ENCODE measurements at regions not wholly inside any gene's neighbourhood (a gene's known extent, or its start where the extent isn't known, plus 50 kb on each side); places are given as distances from the start of the nearest gene placed in this dataset.

- no peak overlapping the region for H3K27ac Mint-ChIP-seq (ENCODE audit: unreplicated experiment)
- H3K4me3 Mint-ChIP-seq (ENCODE audit: unreplicated experiment) = no peak overlapping the region
- no peaks in the 10 kb centered on the region for H3K36me3 Mint-ChIP-seq (ENCODE audit: low read depth, unreplicated experiment)
- H2AFZ ChIP-seq (ENCODE audit: low read depth, low read length) = no peak overlapping the region
- H3K27me3 ChIP-seq (ENCODE audit: insufficient read depth, low read length) = no peaks in the 10 kb centered on the region
- H3K9ac ChIP-seq (ENCODE audit: low read length) = no peak overlapping the region
- no peak overlapping the region for H3K27ac ChIP-seq (ENCODE audit: low read depth, low read length)
- no peaks in the 10 kb centered on the region for H3K4me1 ChIP-seq (ENCODE audit: insufficient read depth, low read length)
- no peak overlapping the region for H3K4me2 ChIP-seq (ENCODE audit: low read length)
- no peak overlapping the region for H3K4me3 ChIP-seq (ENCODE audit: insufficient read depth, low read depth, low read length)
- TF ChIP-seq EZH2 (IDR thresholded peaks at IDR 0.05; ENCODE audit: insufficient read depth, low read length) (no peak), CTCF (IDR thresholded peaks at IDR 0.05; ENCODE audit: insufficient read depth, low read depth, low read length) (no peak)
- H3K9me3 ChIP-seq (ENCODE audit: insufficient read depth, low read depth, low read length) = no peaks in the 10 kb centered on the region
- H3K36me3 ChIP-seq (ENCODE audit: insufficient read depth, low read length) = no peaks in the 10 kb centered on the region
- peaks cover 7% of the 10 kb centered on the region for H3K27me3 Mint-ChIP-seq (ENCODE audit: low read depth, unreplicated experiment)
- no peaks in the 10 kb centered on the region for H3K9me3 Mint-ChIP-seq (ENCODE audit: unreplicated experiment)
- no peaks in the 10 kb centered on the region for H3K79me2 ChIP-seq (ENCODE audit: insufficient read depth, low read length)
- H3K4me1 Mint-ChIP-seq (ENCODE audit: low read depth, unreplicated experiment) = peaks cover 7% of the 10 kb centered on the region
- DNase-seq (ENCODE audit: low read depth) (no peak), FAIRE-seq (no peak)
- H4K20me1 ChIP-seq (ENCODE audit: insufficient read depth, low read length) = no peaks in the 10 kb centered on the region
Measured at GRCh38 chr2:104939570-104940217, 85.8 kb downstream of the POU3F3 start.

- Histone ChIP-seq H3K9me3 (ENCODE audit: insufficient read depth, low read depth, low read length) (no peaks in the 10 kb centered on the region), H3K4me1 (ENCODE audit: insufficient read depth, low read length) (no peaks in the 10 kb centered on the region), H3K9ac (ENCODE audit: low read length) (no peak overlapping the region), H3K4me2 (ENCODE audit: low read length) (no peak overlapping the region), H3K27me3 (ENCODE audit: insufficient read depth, low read length) (no peaks in the 10 kb centered on the region), H3K4me3 (ENCODE audit: insufficient read depth, low read depth, low read length) (no peak overlapping the region), H3K27ac (ENCODE audit: low read depth, low read length) (no peak overlapping the region), H3K79me2 (ENCODE audit: insufficient read depth, low read length) (no peaks in the 10 kb centered on the region), H2AFZ (ENCODE audit: low read depth, low read length) (no peak overlapping the region), H4K20me1 (ENCODE audit: insufficient read depth, low read length) (no peaks in the 10 kb centered on the region), H3K36me3 (ENCODE audit: insufficient read depth, low read length) (no peaks in the 10 kb centered on the region)
- no peak for FAIRE-seq
- Mint-ChIP-seq H3K27me3 (ENCODE audit: low read depth, unreplicated experiment) (peaks cover 8% of the 10 kb centered on the region), H3K4me1 (ENCODE audit: low read depth, unreplicated experiment) (no peaks in the 10 kb centered on the region), H3K36me3 (ENCODE audit: low read depth, unreplicated experiment) (no peaks in the 10 kb centered on the region), H3K9me3 (ENCODE audit: unreplicated experiment) (no peaks in the 10 kb centered on the region), H3K4me3 (ENCODE audit: unreplicated experiment) (no peak overlapping the region), H3K27ac (ENCODE audit: unreplicated experiment) (no peak overlapping the region)
- TF ChIP-seq EZH2 (IDR thresholded peaks at IDR 0.05; ENCODE audit: insufficient read depth, low read length) (no peak), CTCF (IDR thresholded peaks at IDR 0.05; ENCODE audit: insufficient read depth, low read depth, low read length) (peak; percentile 66)
- DNase-seq (ENCODE audit: low read depth) = peak; percentile 18
Measured at GRCh38 chr2:104944495-104944894, 90.6 kb downstream of the POU3F3 start.

- no peak overlapping the region for H3K4me3 Mint-ChIP-seq (ENCODE audit: unreplicated experiment)
- no peaks in the 10 kb centered on the region for H3K4me1 Mint-ChIP-seq (ENCODE audit: low read depth, unreplicated experiment)
- H3K27me3 ChIP-seq (ENCODE audit: insufficient read depth, low read length) = no peaks in the 10 kb centered on the region
- no peak overlapping the region for H3K9ac ChIP-seq (ENCODE audit: low read length)
- H3K36me3 ChIP-seq (ENCODE audit: insufficient read depth, low read length) = no peaks in the 10 kb centered on the region
- H3K4me2 ChIP-seq (ENCODE audit: low read length) = no peak overlapping the region
- H3K27me3 Mint-ChIP-seq (ENCODE audit: low read depth, unreplicated experiment) = peaks cover 9% of the 10 kb centered on the region
- H3K4me1 ChIP-seq (ENCODE audit: insufficient read depth, low read length) = no peaks in the 10 kb centered on the region
- no peaks in the 10 kb centered on the region for H3K9me3 ChIP-seq (ENCODE audit: insufficient read depth, low read depth, low read length)
- no peaks in the 10 kb centered on the region for H3K79me2 ChIP-seq (ENCODE audit: insufficient read depth, low read length)
- FAIRE-seq (no peak), DNase-seq (ENCODE audit: low read depth) (no peak)
- no peaks in the 10 kb centered on the region for H4K20me1 ChIP-seq (ENCODE audit: insufficient read depth, low read length)
- no peaks in the 10 kb centered on the region for H3K9me3 Mint-ChIP-seq (ENCODE audit: unreplicated experiment)
- H3K36me3 Mint-ChIP-seq (ENCODE audit: low read depth, unreplicated experiment) = no peaks in the 10 kb centered on the region
- H3K4me3 ChIP-seq (ENCODE audit: insufficient read depth, low read depth, low read length) = no peak overlapping the region
- H2AFZ ChIP-seq (ENCODE audit: low read depth, low read length) = no peak overlapping the region
- H3K27ac Mint-ChIP-seq (ENCODE audit: unreplicated experiment) = no peak overlapping the region
- TF ChIP-seq EZH2 (IDR thresholded peaks at IDR 0.05; ENCODE audit: insufficient read depth, low read length) = no peak
- no peak for TF ChIP-seq CTCF (IDR thresholded peaks at IDR 0.05; ENCODE audit: insufficient read depth, low read depth, low read length)
- no peak overlapping the region for H3K27ac ChIP-seq (ENCODE audit: low read depth, low read length)
Measured at GRCh38 chr2:104945121-104945520, 91.2 kb downstream of the POU3F3 start.
